NT2/D1 (cell line): ENCODE measurements at regions not wholly inside any gene's neighbourhood (a gene's known extent, or its start where the extent isn't known, plus 50 kb on each side); places are given as distances from the start of the nearest gene placed in this dataset.

ENCODE experiments used
- SUZ12 ChIP-seq: IDR thresholded peaks from 2 replicates; pipeline ENCODE4 v1.6.1; 2011; ENCODE audit not compliant: insufficient read length, insufficient read depth; ENCODE audit errors: extremely low read depth
- YY1 ChIP-seq: IDR thresholded peaks from 2 replicates; pipeline ENCODE4 v1.6.1; 2011; ENCODE audit not compliant: insufficient read length, insufficient read depth

DNA sequence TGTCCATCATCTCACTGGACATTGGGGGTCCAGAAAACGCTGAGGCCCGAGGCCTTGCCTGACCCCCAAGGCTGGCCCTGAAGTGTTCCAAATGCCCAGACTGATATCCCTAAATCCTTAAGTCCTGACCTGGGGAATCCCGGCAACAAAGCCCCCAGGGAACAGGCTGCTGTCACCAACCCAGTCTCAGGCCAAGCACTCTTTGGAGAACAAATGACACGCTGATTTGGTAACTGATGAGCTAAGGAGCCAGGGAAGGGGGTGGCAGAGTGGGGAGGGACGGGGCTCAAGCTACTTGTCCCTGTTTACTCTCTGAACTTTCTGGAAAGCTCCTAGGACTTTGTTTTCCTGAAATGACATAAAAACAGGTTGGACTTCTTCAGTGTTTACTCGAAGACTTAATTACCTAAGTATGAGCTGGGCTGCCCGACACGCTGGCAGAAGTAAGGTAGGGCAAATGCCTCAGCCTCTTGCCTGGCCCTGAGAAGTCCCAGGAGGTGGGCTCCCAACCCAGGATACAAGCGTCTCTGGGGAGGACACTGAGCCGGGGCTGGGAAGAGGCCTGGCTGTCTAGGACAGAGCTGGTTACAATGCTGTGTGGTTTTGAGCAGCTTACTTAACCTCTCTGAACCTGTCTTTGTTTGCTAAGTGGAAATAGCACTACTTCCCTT lies 105.5 kb upstream of the GLI2 start:
- TF ChIP-seq SUZ12 (no peak), YY1 (no peak)
